Type B pancreatic cell (in vitro differentiated cells): ENCODE measurements at regions not wholly inside any gene's neighbourhood (a gene's known extent, or its start where the extent isn't known, plus 50 kb on each side); places are given as distances from the start of the nearest gene placed in this dataset.
"Not testable (repeated sequence)": the region's sequence is repeated elsewhere in the genome, so short reads cannot be mapped to it uniquely, and the experiment has no call there.

ENCODE experiments used
- DNase-seq: peaks from one replicate; pipeline ENCODE4 v3.0.0; 2021; ENCODE audit warnings: mixed read lengths; ENCODE audit not compliant: unreplicated experiment; ENCODE audit errors: extremely low spot score
- H3K27ac Mint-ChIP-seq: 2 replicates; pipeline ENCODE4 v1.8.0; 2021; ENCODE audit warnings: mild to moderate bottlenecking, mixed read lengths
- H3K27me3 Mint-ChIP-seq: 2 replicates; pipeline ENCODE4 v1.8.0; 2021; ENCODE audit warnings: mixed read lengths
- H3K36me3 Mint-ChIP-seq: 2 replicates; pipeline ENCODE4 v1.8.0; 2021; ENCODE audit warnings: mixed read lengths
- H3K4me1 Mint-ChIP-seq: one replicate; pipeline ENCODE4 v1.8.0; 2021; ENCODE audit warnings: mixed read lengths; ENCODE audit not compliant: unreplicated experiment
- H3K4me3 Mint-ChIP-seq: 2 replicates; pipeline ENCODE4 v1.8.0; 2021; ENCODE audit warnings: mild to moderate bottlenecking, mixed read lengths
- H3K9me3 Mint-ChIP-seq: 2 replicates; pipeline ENCODE4 v1.8.0; 2021; ENCODE audit warnings: mixed read lengths
- CTCF ChIP-seq: fragments of 200-600 bp; sonication (generic); conservative IDR thresholded peaks from 2 replicates; pipeline ENCODE4 v1.5.0; 2021; ENCODE audit warnings: antibody characterized with exemption, mild to moderate bottlenecking

DNA sequence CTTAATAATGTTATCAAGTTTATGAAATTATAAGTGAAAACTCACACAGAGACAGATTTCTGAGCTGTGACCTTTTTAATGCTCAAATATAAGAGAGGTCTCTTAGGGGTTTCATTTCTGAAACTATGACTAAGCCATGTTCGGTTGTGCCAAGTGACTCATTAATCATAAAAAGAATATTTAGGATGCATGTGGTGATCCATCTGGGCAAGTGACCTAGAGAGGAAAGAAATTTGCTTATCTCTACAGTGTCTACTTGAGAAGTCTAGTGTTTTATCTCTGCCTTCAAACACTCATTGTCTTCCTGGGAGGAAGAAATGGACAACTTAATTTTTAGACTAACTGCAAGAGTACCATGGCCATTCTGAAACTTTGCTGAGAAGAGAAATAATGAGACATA lies 545.3 kb upstream of the GRID2 start:
- DNase-seq, result no peak
- Mint-ChIP-seq H3K4me3 (no peak overlapping the region), H3K27ac (no peak overlapping the region), H3K9me3 (no peaks in the 10 kb centered on the region), H3K4me1 (peaks cover 5% of the 10 kb centered on the region), H3K27me3 (no peaks in the 10 kb centered on the region), H3K36me3 (no peaks in the 10 kb centered on the region)
- no peak for TF ChIP-seq CTCF

GRCh38 chr4:91764085-91764484 lies 539.7 kb upstream of the GRID2 start:
- Mint-ChIP-seq H3K4me3 (no peak overlapping the region), H3K27me3 (no peaks in the 10 kb centered on the region), H3K9me3 (no peaks in the 10 kb centered on the region), H3K36me3 (no peaks in the 10 kb centered on the region), H3K4me1 (no peaks in the 10 kb centered on the region), H3K27ac (no peak overlapping the region)
- TF ChIP-seq CTCF, result no peak
- no peak for DNase-seq

GRCh38 chr4:91769912-91770311 lies 533.9 kb upstream of the GRID2 start:
- H3K9me3 Mint-ChIP-seq, result peaks cover 29% of the 10 kb centered on the region
- DNase-seq, result no peak

DNA sequence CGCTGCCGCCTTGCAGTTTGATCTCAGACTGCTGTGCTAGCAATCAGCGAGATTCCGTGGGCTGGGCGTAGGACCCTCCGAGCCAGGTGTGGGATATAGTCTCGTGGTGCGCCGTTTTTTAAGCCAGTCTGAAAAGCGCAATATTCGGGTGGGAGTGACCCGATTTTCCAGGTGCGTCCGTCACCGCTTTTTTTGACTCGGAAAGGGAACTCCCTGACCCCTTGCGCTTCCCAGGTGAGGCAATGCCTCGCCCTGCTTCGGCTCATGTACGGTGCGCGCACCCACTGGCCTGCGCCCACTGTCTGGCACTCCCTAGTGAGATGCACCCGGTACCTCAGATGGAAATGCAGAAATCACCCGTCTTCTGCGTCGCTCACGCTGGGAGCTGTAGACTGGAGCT lies 512.1 kb upstream of the GRID2 start:
- DNase-seq, H3K9me3 Mint-ChIP-seq: not testable (repeated sequence)
- peak overlapping the region; percentile 92 for H3K4me3 Mint-ChIP-seq

More at GRCh38 chr4:91769912-91770311, 533.9 kb upstream of the GRID2 start:
- Mint-ChIP-seq H3K27me3 (no peaks in the 10 kb centered on the region), H3K27ac (no peak overlapping the region), H3K4me3 (no peak overlapping the region), H3K36me3 (no peaks in the 10 kb centered on the region), H3K4me1 (no peaks in the 10 kb centered on the region)
- no peak for TF ChIP-seq CTCF

GRCh38 chr4:91795947-91796346 lies 507.8 kb upstream of the GRID2 start:
- TF ChIP-seq CTCF, result no peak
- H3K4me3 Mint-ChIP-seq, result no peak overlapping the region
- H3K9me3 Mint-ChIP-seq, result no peaks in the 10 kb centered on the region
- H3K4me1 Mint-ChIP-seq, result no peaks in the 10 kb centered on the region
- H3K27me3 Mint-ChIP-seq, result no peaks in the 10 kb centered on the region
- H3K36me3 Mint-ChIP-seq, result no peaks in the 10 kb centered on the region
- H3K27ac Mint-ChIP-seq, result no peak overlapping the region
- no peak for DNase-seq

More for the DNA sequence above, 512.1 kb upstream of the GRID2 start:
- peak overlapping the region; percentile 74 for H3K27ac Mint-ChIP-seq
- not testable (repeated sequence) for H3K27me3 Mint-ChIP-seq, H3K36me3 Mint-ChIP-seq, H3K4me1 Mint-ChIP-seq

DNA sequence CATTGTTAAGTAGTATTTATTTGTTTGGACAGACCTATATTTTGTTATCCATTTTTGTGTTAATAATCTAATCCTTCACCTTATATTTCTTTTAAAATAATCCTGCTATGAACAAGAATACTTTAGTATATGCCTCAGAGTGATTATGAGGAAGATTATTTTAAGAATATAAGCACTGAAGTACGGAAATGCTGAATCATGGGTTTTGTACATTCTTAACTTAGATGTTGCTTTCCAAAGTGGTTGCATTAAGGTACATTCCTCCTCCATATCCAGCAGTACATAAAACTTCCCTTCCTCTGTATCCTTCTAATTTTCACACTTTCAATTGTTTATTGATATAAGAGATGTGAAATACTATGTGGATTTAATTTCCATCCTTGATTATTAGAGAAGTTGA lies 491.4 kb upstream of the GRID2 start:
- Mint-ChIP-seq H3K4me3 (no peak overlapping the region), H3K4me1 (no peaks in the 10 kb centered on the region), H3K36me3 (no peaks in the 10 kb centered on the region), H3K27me3 (no peaks in the 10 kb centered on the region), H3K27ac (no peak overlapping the region), H3K9me3 (no peaks in the 10 kb centered on the region)
- DNase-seq, result no peak
- TF ChIP-seq CTCF, result no peak
